NT2/D1 (cell line): ENCODE measurements at regions not wholly inside any gene's neighbourhood (a gene's known extent, or its start where the extent isn't known, plus 50 kb on each side); places are given as distances from the start of the nearest gene placed in this dataset.

Experiments
- SUZ12 ChIP-seq: IDR thresholded peaks from 2 replicates; pipeline ENCODE4 v1.6.1; 2011; ENCODE audit not compliant: insufficient read length, insufficient read depth; ENCODE audit errors: extremely low read depth
- YY1 ChIP-seq: IDR thresholded peaks from 2 replicates; pipeline ENCODE4 v1.6.1; 2011; ENCODE audit not compliant: insufficient read length, insufficient read depth

DNA sequence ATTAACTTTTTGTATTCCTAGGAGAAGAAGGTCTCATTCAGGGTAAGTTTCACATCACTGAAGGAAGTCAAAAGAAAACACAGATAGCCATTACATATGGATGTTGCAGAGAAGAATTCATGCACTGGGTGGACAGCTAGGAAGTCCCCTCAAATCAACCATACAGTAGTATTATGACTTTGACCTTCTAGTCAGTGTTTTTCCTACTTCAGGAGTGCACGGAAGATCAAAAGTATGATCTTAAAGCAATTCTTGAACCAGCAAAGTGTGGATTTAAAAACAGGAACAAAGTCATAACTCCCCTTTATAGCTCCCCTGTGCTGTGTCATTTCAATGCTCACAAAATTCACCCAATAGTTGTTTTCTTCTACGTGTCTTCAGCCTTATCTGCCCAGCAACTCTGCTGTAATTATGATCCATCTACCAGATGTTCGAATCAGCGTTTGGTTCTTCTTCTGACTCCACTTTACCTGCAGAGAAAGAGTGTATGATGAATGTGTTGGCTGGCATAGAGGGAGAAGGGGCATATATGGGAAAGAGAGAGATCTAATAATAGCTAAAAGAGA is 118.1 kb upstream of the MEIS2 start:
- TF ChIP-seq SUZ12 (no peak), YY1 (no peak)
